B cell (primary cell): ENCODE measurements at regions not wholly inside any gene's neighbourhood (a gene's known extent, or its start where the extent isn't known, plus 50 kb on each side); places are given as distances from the start of the nearest gene placed in this dataset.

ENCODE experiments used
- ATAC-seq: fragments of 200-7000 bp; cut with Tn5 transposase; one replicate; pipeline ENCODE4 v1.10.0; 2021; ENCODE audit warnings: low read depth, mild to moderate bottlenecking, moderate number of reproducible peaks, moderate library complexity
- CTCF ChIA-PET: fragments of 350-600 bp; sonication (Branson Sonifier 250); formaldehyde crosslinking; loops from one replicate; lab custom pipeline; 2021; ENCODE audit warnings: antibody characterized with exemption, inconsistent platforms; lab: Charles Lee
- POLR2A ChIA-PET: fragments of 350-600 bp; sonication (Branson Sonifier 250); formaldehyde crosslinking; loops from one replicate; lab custom pipeline; 2021; ENCODE audit warnings: antibody characterized with exemption; lab: Charles Lee
- DNase-seq: peaks from one replicate; pipeline ENCODE4 v3.0.0; 2013
- H2AFZ ChIP-seq: 2 replicates; pipeline ENCODE4 v1.6.1; 2012; ENCODE audit warnings: mild to moderate bottlenecking, low read depth, low read length; ENCODE audit not compliant: insufficient read depth, poor library complexity, severe bottlenecking
- H3K27ac ChIP-seq, 2 donors: 1 replicate in 1 of 2; 2 replicates in 1 of 2; pipeline ENCODE4 v1.5.1; 2012 to 2013; ENCODE audit warnings: low read length in 2 of 2, mild to moderate bottlenecking in 2 of 2, moderate library complexity in 1 of 2
- H3K27me3 ChIP-seq, 4 experiments: fragments of 200-600 bp in 1 of 4; sonication (generic) in 1 of 4; replicated peaks in 1 of 4; 1 replicate in 2 of 4; 2 replicates in 2 of 4; pipeline versions ENCODE4 v1.6.1 to v1.7.0; 2013 to 2016; ENCODE audit warnings: low read length in 3 of 4, mild to moderate bottlenecking in 2 of 4, mixed read lengths in 1 of 4, moderate library complexity in 1 of 4; ENCODE audit not compliant: insufficient read depth in 4 of 4, control insufficient read depth in 3 of 4; ENCODE audit errors: control extremely low read depth in 1 of 4
- H3K36me3 ChIP-seq, 2 experiments: replicated peaks in 1 of 2; 1 replicate in 1 of 2; 2 replicates in 1 of 2; pipeline versions ENCODE4 v1.6.1 to v1.7.1; 2013; ENCODE audit warnings: low read length in 1 of 2; ENCODE audit not compliant: insufficient read depth in 2 of 2, control insufficient read depth in 1 of 2; ENCODE audit errors: control extremely low read depth in 1 of 2, extremely low read depth in 1 of 2
- H3K4me1 ChIP-seq, 2 donors: fragments of 200-600 bp in 1 of 2; sonication (generic) in 1 of 2; 1 replicate in 1 of 2; 2 replicates in 1 of 2; pipeline versions ENCODE4 v1.5.1 to v1.6.1; 2013 to 2017; ENCODE audit warnings: low read length in 2 of 2; ENCODE audit not compliant: control insufficient read depth in 2 of 2, insufficient read depth in 2 of 2
- H3K4me2 ChIP-seq: replicated peaks from 2 replicates; pipeline ENCODE3; 2012; ENCODE audit warnings: mild to moderate bottlenecking, low read depth, low read length; ENCODE audit not compliant: poor library complexity, severe bottlenecking
- H3K4me3 ChIP-seq, 5 experiments: fragments of 200-600 bp in 1 of 5; sonication (generic) in 1 of 5; 1 replicate in 3 of 5; 2 replicates in 2 of 5; pipeline versions ENCODE4 v1.5.1 to v1.7.0; 2011 to 2016; ENCODE audit warnings: low read length in 4 of 5, mild to moderate bottlenecking in 4 of 5, low read depth in 2 of 5, control low read depth in 1 of 5, moderate library complexity in 1 of 5; ENCODE audit not compliant: insufficient read depth in 1 of 5; ENCODE audit errors: control extremely low read depth in 1 of 5, extremely low read depth in 1 of 5
- H3K79me2 ChIP-seq: fragments of 200-600 bp; sonication (generic); one replicate; pipeline ENCODE4 v1.6.0; 2016; ENCODE audit warnings: low read length; ENCODE audit not compliant: control insufficient read depth, insufficient read depth
- H3K9ac ChIP-seq: fragments of 200-600 bp; sonication (generic); 2 replicates; pipeline ENCODE4 v1.6.1; 2017; ENCODE audit warnings: mild to moderate bottlenecking, low read length, moderate library complexity
- H3K9me3 ChIP-seq, 3 donors: one replicate each; pipeline versions ENCODE4 v1.6.1 to v1.7.1; 2013; ENCODE audit warnings: low read length in 2 of 3; ENCODE audit not compliant: control insufficient read depth in 2 of 3, insufficient read depth in 1 of 3; ENCODE audit errors: control extremely low read depth in 1 of 3
- H4K20me1 ChIP-seq: 2 replicates; pipeline ENCODE4 v1.6.0; 2012; ENCODE audit warnings: mild to moderate bottlenecking, low read length; ENCODE audit not compliant: insufficient read depth, control insufficient read depth, poor library complexity, severe bottlenecking
- H3K27ac Mint-ChIP-seq: one replicate; pipeline ENCODE4 v1.8.0; 2021; ENCODE audit warnings: mixed read lengths
- H3K27me3 Mint-ChIP-seq: one replicate; pipeline ENCODE4 v1.8.0; 2021; ENCODE audit warnings: mixed read lengths
- H3K4me1 Mint-ChIP-seq: one replicate; pipeline ENCODE4 v1.8.0; 2021; ENCODE audit warnings: mixed read lengths
- H3K4me3 Mint-ChIP-seq: one replicate; pipeline ENCODE4 v1.8.0; 2021; ENCODE audit warnings: mixed read lengths
- H3K9me3 Mint-ChIP-seq: one replicate; pipeline ENCODE4 v1.8.0; 2022; ENCODE audit warnings: mixed read lengths; ENCODE audit not compliant: insufficient read depth
- CTCF ChIP-seq: fragments of 200-600 bp; IDR thresholded peaks from one replicate; pipeline ENCODE4 v1.8.0; 2022; ENCODE audit warnings: antibody characterized with exemption, mild to moderate bottlenecking
- EZH2 ChIP-seq: IDR thresholded peaks from 2 replicates; pipeline ENCODE4 v1.6.1; 2012; ENCODE audit warnings: borderline replicate concordance, low read depth, mild to moderate bottlenecking, moderate library complexity, low read length; ENCODE audit not compliant: insufficient read depth, poor library complexity, severe bottlenecking
- WGBS: methylation state at CpG from one replicate; pipeline ENCODE4 v1.1.5; 2013; ENCODE audit warnings: missing lambda C conversion rate; ENCODE audit not compliant: insufficient coverage; 5-methylcytosine and 5-hydroxymethylcytosine counted together
- intact Hi-C: fragments of 100-400 bp; cut with micrococcal nuclease; formaldehyde crosslinking; loops from one replicate; pipeline ENCODE4 v1.10.0; 2022

GRCh38 chr10:6928586-6928985 lies 348.5 kb upstream of the PRKCQ start:
- Histone ChIP-seq H3K9ac (peak overlapping the region; percentile 48), H3K27ac (peak overlapping the region; percentile 44 to 68), H3K9me3 (no peaks in the 10 kb centered on the region), H4K20me1 (no peaks in the 10 kb centered on the region), H3K4me3 (peak overlapping the region in 1 of 5 experiments; percentile 69), H2AFZ (no peak overlapping the region), H3K36me3 (no peaks in the 10 kb centered on the region), H3K79me2 (no peaks in the 10 kb centered on the region), H3K4me1 (peaks cover 38 to 40% of the 10 kb centered on the region in 2 donors), H3K27me3 (no peaks in the 10 kb centered on the region), H3K4me2 (peak overlapping the region; percentile 80)
- Mint-ChIP-seq H3K4me1 (peaks cover 38% of the 10 kb centered on the region), H3K9me3 (no peaks in the 10 kb centered on the region), H3K27me3 (no peaks in the 10 kb centered on the region), H3K27ac (peak overlapping the region; percentile 94), H3K4me3 (peak overlapping the region; percentile 90)
- DNase-seq (no peak), ATAC-seq (no peak)
- ChIA-PET CTCF (interaction anchor here (1.1 to 3.4 kb wide), 3 partner anchors 9 to 193 kb away, joined by 5 to 21 read pairs (median 8); no protein-coding TSS in a partner anchor), POLR2A (no interaction called here)
- WGBS = no CpG with 5 or more reads among the region's 5 CpGs
- intact Hi-C loops = loop anchor here (10.0 kb wide), 2 partner anchors 256 to 756 kb away; no protein-coding TSS in a partner anchor
- no peak for TF ChIP-seq EZH2
- no peak for TF ChIP-seq CTCF

GRCh38 chr10:6926971-6927370 lies 346.9 kb upstream of the PRKCQ start:
- Mint-ChIP-seq H3K9me3 (no peaks in the 10 kb centered on the region), H3K27me3 (no peaks in the 10 kb centered on the region), H3K4me1 (peaks cover 38% of the 10 kb centered on the region), H3K27ac (peak overlapping the region; percentile 38), H3K4me3 (peak overlapping the region; percentile 58)
- H3K4me1 ChIP-seq = peaks cover 38 to 40% of the 10 kb centered on the region in 2 donors
- H3K9me3 ChIP-seq = no peaks in the 10 kb centered on the region
- intact Hi-C loops = loop anchor here (1.0 to 10.0 kb wide), 3 partner anchors 258 to 758 kb away; no protein-coding TSS in a partner anchor
- 17% methylated on average over 2 of the region's 2 CpGs for WGBS
- ChIA-PET CTCF (interaction anchor here (1.4 to 3.4 kb wide), 3 partner anchors 10 to 484 kb away, joined by 4 to 21 read pairs (median 5); partner anchors contain the start of gene SFMBT2), POLR2A (interaction anchor here (0.6 kb wide), 1 partner anchor 10 kb away, joined by 3 read pairs; no protein-coding TSS in a partner anchor)
- no peaks in the 10 kb centered on the region for H3K27me3 ChIP-seq
- H3K36me3 ChIP-seq = no peaks in the 10 kb centered on the region
- peak overlapping the region in 2 of 5 experiments; percentile 1 to 69 for H3K4me3 ChIP-seq
- TF ChIP-seq CTCF (no peak), EZH2 (no peak)
- no peaks in the 10 kb centered on the region for H3K79me2 ChIP-seq
- ATAC-seq (no peak), DNase-seq (no peak)
- H3K4me2 ChIP-seq = peak overlapping the region; percentile 80
- H3K9ac ChIP-seq = peak overlapping the region; percentile 36
- peak overlapping the region in 1 of 2 donors; percentile 9 for H3K27ac ChIP-seq
- H4K20me1 ChIP-seq = no peaks in the 10 kb centered on the region
- H2AFZ ChIP-seq = no peak overlapping the region
